22Rv1 (cell line): ENCODE measurements at regions not wholly inside any gene's neighbourhood (a gene's known extent, or its start where the extent isn't known, plus 50 kb on each side); places are given as distances from the start of the nearest gene placed in this dataset.
"Not testable (repeated sequence)": the region's sequence is repeated elsewhere in the genome, so short reads cannot be mapped to it uniquely, and the experiment has no call there.

Source experiments
- H3K27ac ChIP-seq: fragments of 450-650 bp; 2 replicates; pipeline ENCODE4 v1.5.1; 2017
- ZFX ChIP-seq: fragments of 450-650 bp; IDR thresholded peaks from 2 replicates; pipeline ENCODE4 v1.6.1; 2017; ENCODE audit warnings: antibody characterized with exemption, borderline replicate concordance
- TF ChIP-seq, protein P1 (sequence below): fragments of 450-650 bp; IDR thresholded peaks from 2 replicates; pipeline ENCODE4 v1.5.1; 2017; ENCODE audit warnings: mild to moderate bottlenecking

DNA sequence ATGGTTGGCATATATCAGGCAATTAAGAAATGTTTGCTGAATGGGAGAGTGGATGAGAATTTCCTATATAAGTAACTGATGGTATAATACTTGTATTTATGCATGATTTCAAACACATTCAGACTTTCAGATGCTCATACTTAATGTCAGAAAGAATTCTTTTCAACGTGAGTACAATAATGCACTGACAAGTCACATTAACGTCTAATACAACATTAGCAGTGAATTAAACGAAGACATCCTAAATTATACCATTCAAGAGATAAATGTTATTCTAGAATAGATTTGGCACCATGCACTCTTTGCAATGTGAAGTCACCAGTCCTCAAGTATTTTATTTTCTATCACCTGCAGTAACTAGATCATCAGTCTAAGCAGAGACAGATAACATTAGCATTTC is 712.9 kb downstream of the TLE1 start:
- H3K27ac ChIP-seq: no peak overlapping the region
- TF ChIP-seq, protein P1, sequence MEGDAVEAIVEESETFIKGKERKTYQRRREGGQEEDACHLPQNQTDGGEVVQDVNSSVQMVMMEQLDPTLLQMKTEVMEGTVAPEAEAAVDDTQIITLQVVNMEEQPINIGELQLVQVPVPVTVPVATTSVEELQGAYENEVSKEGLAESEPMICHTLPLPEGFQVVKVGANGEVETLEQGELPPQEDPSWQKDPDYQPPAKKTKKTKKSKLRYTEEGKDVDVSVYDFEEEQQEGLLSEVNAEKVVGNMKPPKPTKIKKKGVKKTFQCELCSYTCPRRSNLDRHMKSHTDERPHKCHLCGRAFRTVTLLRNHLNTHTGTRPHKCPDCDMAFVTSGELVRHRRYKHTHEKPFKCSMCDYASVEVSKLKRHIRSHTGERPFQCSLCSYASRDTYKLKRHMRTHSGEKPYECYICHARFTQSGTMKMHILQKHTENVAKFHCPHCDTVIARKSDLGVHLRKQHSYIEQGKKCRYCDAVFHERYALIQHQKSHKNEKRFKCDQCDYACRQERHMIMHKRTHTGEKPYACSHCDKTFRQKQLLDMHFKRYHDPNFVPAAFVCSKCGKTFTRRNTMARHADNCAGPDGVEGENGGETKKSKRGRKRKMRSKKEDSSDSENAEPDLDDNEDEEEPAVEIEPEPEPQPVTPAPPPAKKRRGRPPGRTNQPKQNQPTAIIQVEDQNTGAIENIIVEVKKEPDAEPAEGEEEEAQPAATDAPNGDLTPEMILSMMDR: no peak
- no peak for TF ChIP-seq ZFX

DNA sequence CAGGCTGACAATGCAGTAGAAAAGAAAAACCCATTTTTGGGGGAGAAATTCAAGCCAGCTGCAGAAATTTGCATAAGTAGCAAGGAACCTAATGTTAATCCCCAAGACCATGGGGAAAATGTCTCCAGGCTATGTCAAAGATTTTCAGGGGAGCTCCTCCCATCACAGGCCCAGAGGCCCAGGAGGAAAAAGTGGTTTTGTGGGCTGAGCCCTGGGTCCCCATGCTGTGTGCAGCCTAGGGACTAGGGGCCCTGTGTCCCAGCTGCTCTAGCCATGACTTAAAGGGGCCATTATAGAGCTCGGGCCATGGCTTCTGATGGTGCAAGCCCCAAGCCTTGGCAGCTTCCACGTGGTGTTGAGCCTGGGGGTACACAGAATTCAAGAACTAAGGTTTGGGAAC is 719.0 kb downstream of the TLE1 start:
- H3K27ac ChIP-seq: not testable (repeated sequence)

DNA sequence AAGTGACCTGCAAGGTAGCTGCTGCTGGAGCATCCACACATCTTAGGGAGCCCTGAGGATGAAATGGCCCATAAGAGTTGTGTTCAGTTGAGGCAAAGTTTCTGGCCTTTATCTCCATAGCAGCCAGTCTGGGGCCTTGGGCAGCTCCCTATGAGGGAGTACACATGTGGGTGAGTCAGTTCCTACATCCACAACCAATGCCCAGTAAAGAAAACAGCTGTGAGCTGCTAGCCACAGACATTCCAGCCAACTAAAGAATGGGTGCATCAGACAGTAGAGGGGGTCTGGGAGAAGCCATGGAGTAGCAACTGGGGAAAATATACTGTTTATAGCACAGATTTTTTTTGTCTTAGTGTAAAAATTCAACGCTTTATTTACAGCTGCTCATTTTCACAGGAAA is 720.7 kb downstream of the TLE1 start:
- no peak overlapping the region for H3K27ac ChIP-seq
- TF ChIP-seq ZFX: no peak
- TF ChIP-seq, protein P1: no peak

DNA sequence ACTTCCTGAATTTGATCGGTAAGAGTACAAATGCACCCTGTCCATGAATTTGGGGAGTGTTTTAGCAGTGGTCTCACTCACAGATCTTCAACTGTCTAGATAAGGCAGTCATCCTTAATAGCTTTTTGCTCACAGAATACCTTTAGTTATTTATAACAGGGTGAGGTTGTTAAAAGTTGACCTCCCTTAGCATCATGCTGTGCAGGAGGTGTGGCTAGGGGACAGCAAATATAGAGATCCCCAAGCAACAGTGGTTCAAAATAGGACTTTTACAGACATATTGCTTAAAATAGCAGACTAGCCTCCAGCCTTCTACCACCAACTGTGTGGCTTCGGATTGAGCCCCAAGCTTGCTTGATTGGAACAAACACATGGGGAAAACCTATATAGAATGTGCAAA is 724.4 kb downstream of the TLE1 start:
- TF ChIP-seq, protein P1: no peak
- H3K27ac ChIP-seq: no peak overlapping the region

DNA sequence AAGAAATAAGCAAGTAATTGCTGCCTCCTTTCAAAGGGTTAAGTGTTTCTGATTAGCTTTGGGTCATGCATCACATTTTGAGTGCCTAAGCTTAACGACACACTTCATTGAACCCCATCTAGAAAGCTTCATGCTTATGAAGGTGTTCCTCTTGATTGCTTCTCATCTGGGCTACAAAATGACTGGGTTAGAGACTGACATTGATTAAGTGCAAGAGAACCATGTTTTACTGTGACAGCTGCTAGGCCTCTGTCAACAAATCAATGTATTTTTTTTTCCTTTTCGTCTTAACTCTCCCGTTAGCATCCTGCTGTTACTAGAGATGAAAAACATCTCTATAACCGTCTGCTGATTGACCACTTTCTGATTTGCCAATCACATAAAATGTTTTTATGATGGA is 725.0 kb downstream of the TLE1 start:
- no peak overlapping the region for H3K27ac ChIP-seq
- TF ChIP-seq, protein P1: no peak
- TF ChIP-seq ZFX: no peak

DNA sequence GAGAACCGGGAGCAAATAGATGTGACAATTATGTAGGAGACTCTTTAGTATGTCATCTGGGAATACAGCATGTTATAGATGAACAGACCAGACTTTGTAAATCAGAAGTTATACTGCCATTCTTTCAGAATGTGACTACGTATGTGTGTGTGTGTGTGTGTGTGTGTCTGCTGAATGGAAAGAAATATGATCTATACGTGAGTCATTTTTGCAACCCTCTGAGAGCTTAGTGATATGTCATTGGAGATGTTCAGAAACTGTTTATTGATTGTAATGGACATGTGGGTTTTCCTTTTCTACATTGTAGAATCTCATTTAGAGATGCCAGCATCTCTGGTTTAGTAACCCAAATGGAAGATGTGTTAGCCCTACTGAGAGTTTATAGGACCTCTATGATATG is 731.5 kb downstream of the TLE1 start:
- H3K27ac ChIP-seq: no peak overlapping the region

DNA sequence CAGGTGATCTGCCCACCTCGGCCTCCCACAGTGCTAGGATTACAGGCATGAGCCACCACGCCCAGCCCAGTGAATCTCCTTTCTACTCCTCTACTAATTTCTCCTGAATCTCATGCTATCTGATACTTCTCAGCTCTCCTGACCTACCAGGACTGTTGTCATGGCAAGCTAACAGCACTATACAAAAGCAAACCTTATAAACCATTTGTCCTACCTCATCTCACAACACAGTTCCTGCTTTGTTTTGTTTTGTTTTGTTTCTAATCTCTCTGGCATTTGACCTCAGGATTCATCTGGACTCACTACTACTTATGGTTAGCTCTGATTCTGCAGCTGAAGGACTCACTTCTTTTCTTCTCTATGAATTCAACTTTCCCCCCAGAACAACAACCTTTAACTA is 734.8 kb downstream of the TLE1 start:
- no peak for TF ChIP-seq ZFX
- TF ChIP-seq, protein P1: no peak
- H3K27ac ChIP-seq: no peak overlapping the region

More for the DNA sequence above, 731.5 kb downstream of the TLE1 start:
- TF ChIP-seq, protein P1: no peak
- TF ChIP-seq ZFX: no peak

DNA sequence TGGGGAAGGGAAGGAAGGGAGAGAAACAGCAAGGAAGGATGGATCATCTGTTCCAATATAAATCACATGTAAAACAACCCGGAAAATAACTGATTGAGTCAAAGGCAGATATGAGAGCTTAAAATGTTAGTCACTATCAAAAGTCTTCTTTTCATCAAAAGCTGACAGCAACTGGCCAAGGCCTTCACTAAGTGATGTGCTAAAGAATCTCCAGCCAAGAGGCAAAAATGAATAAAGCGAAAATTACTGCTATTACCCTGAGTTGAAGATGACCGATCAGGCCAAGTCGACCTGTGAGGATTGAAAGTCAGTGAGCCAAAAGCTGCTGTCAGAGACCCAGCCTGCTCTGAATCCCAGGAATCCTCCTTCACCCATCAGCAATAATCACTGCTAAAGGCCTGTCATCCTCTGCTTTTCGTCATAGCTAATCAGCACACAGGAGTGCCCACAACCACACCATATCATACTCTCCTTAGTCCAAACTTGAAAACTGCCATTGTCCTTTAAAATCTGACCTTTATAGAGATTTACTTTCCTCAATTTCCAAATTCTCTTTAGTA is 736.9 kb downstream of the TLE1 start:
- no peak overlapping the region for H3K27ac ChIP-seq
- TF ChIP-seq, protein P1: no peak
- no peak for TF ChIP-seq ZFX
